HUES6 (cell line): ENCODE measurements at regions not wholly inside any gene's neighbourhood (a gene's known extent, or its start where the extent isn't known, plus 50 kb on each side); places are given as distances from the start of the nearest gene placed in this dataset.
A peak's percentile ranks its signal among the peaks of the same experiment; 100 is the strongest.
"Not testable (repeated sequence)": the region's sequence is repeated elsewhere in the genome, so short reads cannot be mapped to it uniquely, and the experiment has no call there.

Source experiments
- H3K27ac ChIP-seq: 2 replicates; pipeline ENCODE4 v1.7.0; 2013; ENCODE audit warnings: low read depth, mild to moderate bottlenecking, low read length, inconsistent platforms
- H3K27me3 ChIP-seq: 2 replicates; pipeline ENCODE4 v1.6.1; 2013; ENCODE audit warnings: low read length; ENCODE audit not compliant: control insufficient read depth, insufficient read depth
- H3K36me3 ChIP-seq: 2 replicates; pipeline ENCODE4 v1.6.1; 2013; ENCODE audit warnings: low read length; ENCODE audit not compliant: control insufficient read depth, insufficient read depth
- H3K4me1 ChIP-seq: 2 replicates; pipeline ENCODE4 v1.6.1; 2013; ENCODE audit warnings: low read length; ENCODE audit not compliant: control insufficient read depth, insufficient read depth
- H3K4me3 ChIP-seq: 2 replicates; pipeline ENCODE4 v1.5.1; 2013; ENCODE audit warnings: low read depth, low read length
- H3K9ac ChIP-seq: one replicate; pipeline ENCODE4 v1.6.1; 2013; ENCODE audit warnings: mild to moderate bottlenecking, low read length
- H3K9me3 ChIP-seq: 2 replicates; pipeline ENCODE4 v1.6.1; 2013; ENCODE audit warnings: low read depth, low read length; ENCODE audit not compliant: control insufficient read depth, insufficient read depth

- H3K36me3 ChIP-seq, H3K9ac ChIP-seq, H3K27ac ChIP-seq, H3K4me3 ChIP-seq, H3K9me3 ChIP-seq, H3K27me3 ChIP-seq: not testable (repeated sequence)
- H3K4me1 ChIP-seq = peaks cover 14% of the 10 kb centered on the region
Observed at GRCh38 chrX:107296184-107296583, 89.8 kb downstream of the DNAAF6 start.

DNA sequence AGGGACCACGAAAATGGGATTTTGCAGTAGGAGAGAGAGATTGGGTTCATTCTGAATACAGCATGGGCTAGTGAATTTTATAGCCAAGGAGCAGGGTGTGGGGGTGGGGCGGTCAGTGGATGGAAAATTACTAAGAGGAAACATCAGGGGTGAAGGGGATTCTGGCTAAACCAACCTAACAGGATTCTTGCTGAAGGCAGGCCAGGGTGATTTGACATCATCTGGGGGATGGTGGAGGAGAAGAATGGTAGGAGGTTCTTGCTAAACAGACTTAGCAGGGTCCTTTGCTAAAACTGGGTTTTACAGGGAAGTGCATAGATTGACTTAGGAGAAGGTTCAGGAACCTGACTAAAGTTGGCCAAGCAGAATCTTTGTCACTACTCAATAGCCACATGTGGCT is 91.9 kb downstream of the DNAAF6 start:
- Histone ChIP-seq H3K27ac (no peak overlapping the region), H3K27me3 (no peaks in the 10 kb centered on the region; the same call in 1 of the 2 replicates), H3K4me1 (peaks cover 14% of the 10 kb centered on the region), H3K36me3 (no peaks in the 10 kb centered on the region), H3K9ac (no peak overlapping the region), H3K4me3 (no peak overlapping the region), H3K9me3 (no peaks in the 10 kb centered on the region)

GRCh38 chrX:107301253-107301652 is 94.8 kb downstream of the DNAAF6 start:
- no peaks in the 10 kb centered on the region for H3K36me3 ChIP-seq

DNA sequence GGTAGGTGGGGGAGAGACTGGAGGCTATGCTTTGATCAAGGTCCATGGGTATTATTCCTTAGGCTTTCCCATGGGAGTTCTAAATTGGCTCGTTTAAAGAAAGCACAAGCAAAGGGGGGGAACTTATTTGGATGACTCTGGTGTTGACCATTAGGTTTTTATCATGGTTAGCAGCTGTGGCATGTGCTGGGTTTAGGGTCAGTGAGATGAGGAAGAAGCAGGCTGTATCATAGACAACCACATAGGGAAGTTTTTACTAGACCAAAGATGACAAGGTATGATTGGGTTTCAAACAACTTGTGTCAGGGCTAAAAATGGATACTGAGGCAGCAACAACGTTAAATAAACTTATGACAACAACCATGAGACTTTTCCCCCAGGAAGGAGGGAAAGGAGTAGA is 97.7 kb downstream of the DNAAF6 start:
- no peak overlapping the region for H3K27ac ChIP-seq
- H3K9me3 ChIP-seq = no peaks in the 10 kb centered on the region
- H3K27me3 ChIP-seq = peaks cover 4% of the 10 kb centered on the region; the same call in 1 of the 2 replicates
- no peak overlapping the region for H3K4me3 ChIP-seq
- no peaks in the 10 kb centered on the region for H3K36me3 ChIP-seq
- no peaks in the 10 kb centered on the region for H3K4me1 ChIP-seq
- H3K9ac ChIP-seq = no peak overlapping the region

More at GRCh38 chrX:107301253-107301652, 94.8 kb downstream of the DNAAF6 start:
- Histone ChIP-seq H3K9me3 (no peaks in the 10 kb centered on the region), H3K4me1 (peaks cover 10% of the 10 kb centered on the region), H3K4me3 (no peak overlapping the region), H3K9ac (no peak overlapping the region), H3K27ac (no peak overlapping the region), H3K27me3 (peaks cover 4% of the 10 kb centered on the region; the same call in 1 of the 2 replicates)

GRCh38 chrX:107323786-107324492 is 117.5 kb downstream of the DNAAF6 start:
- peak overlapping the region; percentile 53 for H3K4me3 ChIP-seq
- peaks cover 33% of the 10 kb centered on the region; the same call in 1 of the 2 replicates for H3K27me3 ChIP-seq

DNA sequence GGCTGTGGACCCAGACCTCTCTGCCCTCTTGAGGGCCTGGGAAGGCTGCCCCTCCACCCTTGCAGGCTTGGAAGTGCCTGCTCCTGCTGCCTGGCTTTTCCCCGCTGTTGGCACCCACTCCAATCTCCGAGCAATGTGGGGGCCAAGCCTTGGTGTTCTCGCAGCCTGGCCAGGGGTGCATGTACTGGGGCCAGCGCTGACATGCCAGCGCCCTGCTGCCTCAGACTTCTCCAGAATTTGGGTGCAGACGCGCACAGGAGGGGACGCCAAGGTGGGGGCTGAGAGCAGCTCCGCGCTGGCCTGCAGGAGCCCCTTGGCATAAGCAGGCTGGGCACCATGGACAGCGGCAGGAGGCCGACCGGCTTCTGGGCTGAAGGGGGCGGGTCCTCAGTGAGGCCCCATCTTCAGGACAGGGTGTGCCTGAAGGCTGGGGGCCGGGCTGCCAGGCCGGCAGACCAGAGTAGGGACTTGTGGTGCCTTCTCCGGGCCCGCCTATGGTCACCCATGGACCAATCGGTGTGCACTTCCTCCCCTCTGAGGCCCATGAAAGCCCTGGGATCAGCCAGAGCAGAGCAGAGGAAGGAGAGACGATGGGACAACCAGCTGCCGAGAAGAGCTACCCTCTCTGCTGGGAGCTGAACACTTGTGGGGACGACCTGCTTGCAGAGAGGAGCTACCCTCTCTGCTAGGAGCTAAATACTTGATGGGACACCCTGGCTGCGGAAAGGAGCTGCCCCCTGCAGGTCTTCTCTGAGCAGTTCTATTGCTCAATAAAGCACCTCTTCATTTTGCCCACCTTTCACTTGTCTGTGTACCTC is 118.3 kb downstream of the DNAAF6 start:
- Histone ChIP-seq H3K4me3 (peak overlapping the region; percentile 53), H3K27me3 (peaks cover 36% of the 10 kb centered on the region; the same call in 1 of the 2 replicates), H3K36me3 (no peaks in the 10 kb centered on the region), H3K9ac (no peak overlapping the region), H3K9me3 (no peaks in the 10 kb centered on the region), H3K27ac (no peak overlapping the region), H3K4me1 (peaks cover 5% of the 10 kb centered on the region)

More at GRCh38 chrX:107323786-107324492, 117.5 kb downstream of the DNAAF6 start:
- H3K4me1 ChIP-seq = peaks cover 5% of the 10 kb centered on the region
- no peak overlapping the region for H3K27ac ChIP-seq
- H3K9ac ChIP-seq = no peak overlapping the region
- H3K36me3 ChIP-seq = no peaks in the 10 kb centered on the region
- no peaks in the 10 kb centered on the region for H3K9me3 ChIP-seq

DNA sequence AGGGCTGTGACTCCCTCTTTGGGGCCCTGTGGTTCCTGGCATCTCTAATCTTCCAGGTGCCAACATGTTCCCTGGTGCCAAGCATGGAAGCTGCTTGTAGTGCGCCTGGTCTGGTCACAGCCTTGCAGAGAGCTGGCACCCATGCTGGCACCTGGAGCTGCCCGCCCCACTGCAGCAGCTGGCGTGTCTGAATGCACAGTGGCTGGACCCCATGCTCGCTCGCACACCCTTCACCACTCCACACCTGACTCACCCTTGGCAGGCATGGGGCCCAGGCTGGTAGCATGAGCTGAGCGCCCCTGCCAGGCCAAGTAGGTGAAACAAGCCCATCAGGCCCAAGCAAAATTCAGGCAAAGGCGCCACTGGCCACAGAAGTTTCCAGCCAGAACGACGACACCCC is 119.1 kb downstream of the DNAAF6 start:
- Histone ChIP-seq H3K4me1 (peaks cover 5% of the 10 kb centered on the region), H3K27me3 (peaks cover 30% of the 10 kb centered on the region; the same call in 1 of the 2 replicates), H3K27ac (no peak overlapping the region), H3K9me3 (no peaks in the 10 kb centered on the region), H3K36me3 (no peaks in the 10 kb centered on the region), H3K9ac (no peak overlapping the region), H3K4me3 (0 out of 2 replicates have a peak overlapping the region, but pooled peaks have one; percentile 53)

DNA sequence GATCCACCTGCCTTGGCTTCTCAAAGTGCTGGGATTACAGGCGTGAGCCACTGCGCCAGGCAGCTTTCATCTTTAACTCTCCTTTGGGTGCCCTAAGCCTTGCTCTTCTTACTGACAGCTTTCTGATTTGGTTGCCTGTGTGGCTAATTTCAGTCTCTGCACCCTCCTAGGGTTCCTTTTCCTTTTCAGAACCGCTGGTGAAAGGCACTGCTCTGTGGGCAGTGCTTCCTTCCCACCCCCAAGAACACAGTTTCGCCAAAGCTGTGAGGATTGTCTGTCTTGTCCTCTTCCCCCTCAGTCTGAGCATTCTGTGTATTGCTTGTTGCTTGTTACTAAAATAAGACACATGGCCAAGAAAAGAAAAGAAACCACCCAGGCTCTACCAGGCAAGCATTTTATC is 101.4 kb upstream of the FRMPD3 start:
- Histone ChIP-seq H3K27ac (no peak overlapping the region), H3K36me3 (no peaks in the 10 kb centered on the region), H3K4me3 (no peak overlapping the region), H3K9ac (no peak overlapping the region), H3K4me1 (no peaks in the 10 kb centered on the region), H3K27me3 (peaks cover 10% of the 10 kb centered on the region; the same call in 1 of the 2 replicates), H3K9me3 (peaks cover 12% of the 10 kb centered on the region)

DNA sequence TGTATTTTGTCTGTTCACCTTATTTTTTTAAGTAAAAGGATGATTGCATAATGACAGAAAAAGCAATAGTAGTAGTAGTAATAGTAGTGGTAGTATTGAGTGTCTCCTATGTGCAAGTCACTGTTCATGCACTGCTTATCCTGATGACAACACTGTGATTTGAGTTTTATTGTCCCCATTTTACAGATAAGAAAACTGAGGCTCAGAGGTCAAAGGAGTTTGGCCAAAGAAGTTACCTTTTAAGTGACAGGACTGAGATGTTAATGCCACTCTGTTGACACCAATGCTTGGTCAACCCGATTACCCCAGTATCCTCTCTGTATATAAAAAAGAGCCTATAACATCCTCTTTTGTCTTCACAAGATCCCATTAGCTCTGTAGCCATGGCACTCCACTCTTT is 100.5 kb upstream of the FRMPD3 start:
- Histone ChIP-seq H3K36me3 (no peaks in the 10 kb centered on the region), H3K9ac (no peak overlapping the region), H3K27me3 (peaks cover 13% of the 10 kb centered on the region; the same call in 1 of the 2 replicates)

GRCh38 chrX:107355533-107355932 is 93.9 kb upstream of the FRMPD3 start:
- H3K9me3 ChIP-seq = no peaks in the 10 kb centered on the region
- no peak overlapping the region for H3K9ac ChIP-seq
- no peaks in the 10 kb centered on the region for H3K36me3 ChIP-seq
- 0 out of 2 replicates have a peak overlapping the region, but pooled peaks have one; percentile 4 for H3K4me3 ChIP-seq
- no peak overlapping the region for H3K27ac ChIP-seq
- peaks cover 52% of the 10 kb centered on the region for H3K27me3 ChIP-seq
- peaks cover 27% of the 10 kb centered on the region for H3K4me1 ChIP-seq

More for the DNA sequence above, 100.5 kb upstream of the FRMPD3 start:
- Histone ChIP-seq H3K4me1 (no peaks in the 10 kb centered on the region), H3K27ac (no peak overlapping the region), H3K9me3 (peaks cover 12% of the 10 kb centered on the region), H3K4me3 (no peak overlapping the region)
